Left ventricle myocardium inferior (tissue), 1 donor: ENCODE measurements at regions not wholly inside any gene's neighbourhood (a gene's known extent, or its start where the extent isn't known, plus 50 kb on each side); places are given as distances from the start of the nearest gene placed in this dataset.
"Not testable (repeated sequence)": the region's sequence is repeated elsewhere in the genome, so short reads cannot be mapped to it uniquely, and the experiment has no call there.

Experiments
- DNase-seq: peaks from one replicate; pipeline ENCODE4 v3.0.0-alpha.2; 2020
- H3K27ac ChIP-seq: fragments of 200-600 bp; replicated peaks from 2 replicates; pipeline ENCODE4 v1.8.0; 2021
- H3K27me3 ChIP-seq: fragments of 200-600 bp; 2 replicates; pipeline ENCODE4 v1.8.0; 2021; ENCODE audit warnings: low read depth
- H3K36me3 ChIP-seq: fragments of 200-600 bp; 2 replicates; pipeline ENCODE4 v1.8.0; 2021
- H3K4me1 ChIP-seq: fragments of 200-600 bp; 2 replicates; pipeline ENCODE4 v1.8.0; 2021
- H3K4me3 ChIP-seq: fragments of 200-600 bp; 2 replicates; pipeline ENCODE4 v1.8.0; 2021; ENCODE audit warnings: mild to moderate bottlenecking, moderate library complexity
- H3K9me3 ChIP-seq: fragments of 200-600 bp; replicated peaks from 2 replicates; pipeline ENCODE4 v1.8.0; 2021
- intact Hi-C: fragments of 100-400 bp; cut with micrococcal nuclease; formaldehyde crosslinking; loops from one replicate; pipeline ENCODE4 v1.11.0; 2022
- TF ChIP-seq, protein P1 (sequence below): fragments of 200-600 bp; IDR thresholded peaks from 2 replicates; pipeline ENCODE4 v1.8.0; 2021; ENCODE audit warnings: antibody characterized with exemption, mild to moderate bottlenecking, borderline replicate concordance
- donor health status: DM: no; HTN: yes; CAD: no; lungs with severe emphysema.

DNA sequence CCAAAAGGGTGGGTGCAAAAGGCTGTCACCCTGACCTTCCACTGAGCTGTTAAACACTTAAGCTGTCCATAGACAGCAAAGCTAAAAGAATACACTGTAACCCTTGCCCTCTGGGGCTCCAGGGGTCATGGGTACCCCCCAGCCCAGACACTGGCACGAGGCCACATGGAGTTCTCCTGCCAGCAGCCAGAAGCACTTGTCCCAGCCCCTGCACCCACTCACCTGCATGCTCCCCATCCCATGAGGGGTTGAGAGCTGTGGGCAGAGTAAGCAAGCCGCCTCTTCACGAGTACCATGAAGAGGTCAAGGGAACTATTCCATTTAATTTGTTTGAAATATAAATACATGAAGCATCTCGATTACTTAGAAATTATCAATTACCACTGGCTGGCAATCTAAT lies 867.1 kb upstream of the ZEB2 start:
- Histone ChIP-seq H3K4me3 (no peak overlapping the region), H3K9me3 (peaks cover 15% of the 10 kb centered on the region), H3K27ac (no peak overlapping the region), H3K36me3 (no peaks in the 10 kb centered on the region), H3K27me3 (no peaks in the 10 kb centered on the region), H3K4me1 (no peaks in the 10 kb centered on the region)
- intact Hi-C loops = no loop called here
- TF ChIP-seq, protein P1, sequence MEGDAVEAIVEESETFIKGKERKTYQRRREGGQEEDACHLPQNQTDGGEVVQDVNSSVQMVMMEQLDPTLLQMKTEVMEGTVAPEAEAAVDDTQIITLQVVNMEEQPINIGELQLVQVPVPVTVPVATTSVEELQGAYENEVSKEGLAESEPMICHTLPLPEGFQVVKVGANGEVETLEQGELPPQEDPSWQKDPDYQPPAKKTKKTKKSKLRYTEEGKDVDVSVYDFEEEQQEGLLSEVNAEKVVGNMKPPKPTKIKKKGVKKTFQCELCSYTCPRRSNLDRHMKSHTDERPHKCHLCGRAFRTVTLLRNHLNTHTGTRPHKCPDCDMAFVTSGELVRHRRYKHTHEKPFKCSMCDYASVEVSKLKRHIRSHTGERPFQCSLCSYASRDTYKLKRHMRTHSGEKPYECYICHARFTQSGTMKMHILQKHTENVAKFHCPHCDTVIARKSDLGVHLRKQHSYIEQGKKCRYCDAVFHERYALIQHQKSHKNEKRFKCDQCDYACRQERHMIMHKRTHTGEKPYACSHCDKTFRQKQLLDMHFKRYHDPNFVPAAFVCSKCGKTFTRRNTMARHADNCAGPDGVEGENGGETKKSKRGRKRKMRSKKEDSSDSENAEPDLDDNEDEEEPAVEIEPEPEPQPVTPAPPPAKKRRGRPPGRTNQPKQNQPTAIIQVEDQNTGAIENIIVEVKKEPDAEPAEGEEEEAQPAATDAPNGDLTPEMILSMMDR = no peak
- no peak for DNase-seq

GRCh38 chr2:145383961-145384360 lies 864.0 kb upstream of the ZEB2 start:
- TF ChIP-seq, protein P1 = no peak
- no peaks in the 10 kb centered on the region for H3K27me3 ChIP-seq
- no peak for DNase-seq
- H3K4me3 ChIP-seq = no peak overlapping the region
- no peaks in the 10 kb centered on the region for H3K36me3 ChIP-seq
- intact Hi-C loops = no loop called here
- no peaks in the 10 kb centered on the region for H3K4me1 ChIP-seq
- H3K9me3 ChIP-seq = peaks cover 7% of the 10 kb centered on the region
- no peak overlapping the region for H3K27ac ChIP-seq

DNA sequence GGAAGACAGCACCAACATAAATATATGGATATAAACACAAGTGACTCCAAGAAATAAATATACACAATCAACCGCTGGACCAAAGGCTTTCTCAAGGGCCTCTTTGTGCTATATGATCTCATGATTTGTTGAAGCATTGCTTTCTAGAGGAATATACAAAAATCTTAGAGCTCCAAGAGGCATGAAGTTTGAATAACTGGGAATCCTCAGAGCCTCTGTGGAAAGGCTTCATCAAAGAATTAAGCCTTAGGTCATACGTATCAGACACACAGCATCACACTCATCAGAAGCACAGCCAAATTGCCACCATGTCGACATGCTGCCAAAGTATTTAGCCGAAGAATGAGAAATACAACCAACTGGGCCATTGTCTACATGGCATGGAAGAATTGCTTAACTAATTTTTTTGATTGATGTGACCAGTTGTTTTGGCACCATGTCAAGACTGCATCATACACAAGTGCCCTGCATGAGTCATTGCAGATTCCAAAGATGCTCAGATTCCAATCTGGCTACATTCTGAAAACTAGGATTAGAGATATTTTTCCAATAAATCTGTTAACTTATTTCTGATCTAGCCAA lies 860.6 kb upstream of the ZEB2 start:
- Histone ChIP-seq H3K9me3 (no peaks in the 10 kb centered on the region), H3K36me3 (no peaks in the 10 kb centered on the region), H3K4me3 (no peak overlapping the region), H3K27me3 (no peaks in the 10 kb centered on the region), H3K4me1 (no peaks in the 10 kb centered on the region), H3K27ac (no peak overlapping the region)
- no peak for DNase-seq
- intact Hi-C loops = no loop called here
- TF ChIP-seq, protein P1 = no peak

DNA sequence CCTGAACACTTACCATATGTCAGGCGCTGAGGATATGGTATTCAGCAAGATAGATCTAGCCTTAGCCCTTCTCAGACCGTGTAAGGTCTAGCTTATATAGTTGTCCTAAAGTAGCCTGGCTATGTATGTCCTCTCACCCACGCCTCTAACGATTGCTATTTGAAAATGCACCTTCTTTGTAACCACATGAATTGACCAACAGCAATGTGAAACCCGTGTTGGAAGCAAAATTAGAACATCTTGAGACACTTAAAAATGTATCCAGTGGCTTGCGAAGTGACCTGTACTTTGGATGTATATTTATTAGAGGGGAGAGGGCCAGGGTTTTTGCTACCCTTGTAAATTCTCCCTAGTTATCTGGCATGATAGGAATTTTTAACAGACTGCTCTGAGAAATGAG lies 860.0 kb upstream of the ZEB2 start:
- intact Hi-C loops = no loop called here
- H3K36me3 ChIP-seq = no peaks in the 10 kb centered on the region
- no peak for DNase-seq
- H3K27me3 ChIP-seq = no peaks in the 10 kb centered on the region
- H3K4me3 ChIP-seq = no peak overlapping the region
- TF ChIP-seq, protein P1 = no peak
- no peak overlapping the region for H3K27ac ChIP-seq
- no peaks in the 10 kb centered on the region for H3K9me3 ChIP-seq
- H3K4me1 ChIP-seq = no peaks in the 10 kb centered on the region

DNA sequence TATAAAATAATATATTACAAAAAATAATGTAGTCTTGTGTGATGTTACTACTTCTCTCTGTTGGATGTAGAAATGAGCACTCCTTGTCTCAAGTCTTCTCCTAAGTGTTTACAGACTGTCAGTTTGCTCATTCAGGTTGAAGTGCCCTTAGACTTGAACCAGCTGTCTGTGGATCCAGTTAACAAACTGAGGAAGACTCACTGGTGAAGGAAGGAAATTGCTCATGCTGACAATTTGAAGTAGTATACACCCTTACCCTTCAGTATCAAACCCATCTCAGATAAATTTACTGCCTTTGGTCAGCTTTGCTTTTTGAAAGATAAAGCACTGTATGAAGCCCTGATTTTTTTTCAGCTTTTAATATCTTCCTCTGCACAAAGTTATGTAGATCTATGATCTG lies 854.2 kb upstream of the ZEB2 start:
- intact Hi-C loops = no loop called here
- Histone ChIP-seq H3K27ac (no peak overlapping the region), H3K27me3 (no peaks in the 10 kb centered on the region), H3K9me3 (no peaks in the 10 kb centered on the region), H3K4me3 (no peak overlapping the region), H3K4me1 (no peaks in the 10 kb centered on the region), H3K36me3 (no peaks in the 10 kb centered on the region)
- TF ChIP-seq, protein P1 = no peak
- no peak for DNase-seq

DNA sequence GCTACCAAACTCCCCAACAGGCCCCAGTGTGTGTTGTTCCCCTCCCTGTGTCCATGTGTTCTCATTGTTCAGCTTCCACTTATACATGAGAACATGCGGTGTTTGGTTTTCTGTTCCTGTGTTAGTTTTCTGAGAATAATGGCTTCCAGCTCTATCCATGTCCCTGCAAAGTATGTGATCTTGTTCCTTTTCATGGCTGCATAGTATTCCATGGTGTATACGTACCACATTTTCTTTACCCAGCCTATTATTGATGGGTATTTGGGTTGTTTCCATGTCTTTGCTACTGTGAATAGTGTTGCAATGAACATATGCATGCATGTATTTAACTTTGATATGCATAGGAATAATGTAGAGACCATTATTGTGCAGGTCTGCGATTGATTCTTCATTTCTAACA lies 847.4 kb upstream of the ZEB2 start:
- H3K27ac ChIP-seq, DNase-seq, intact Hi-C loops, H3K9me3 ChIP-seq, H3K4me3 ChIP-seq, H3K36me3 ChIP-seq, H3K27me3 ChIP-seq, H3K4me1 ChIP-seq: not testable (repeated sequence)
